ENCODE measurements at regions not wholly inside any gene's neighbourhood (a gene's known extent, or its start where the extent isn't known, plus 50 kb on each side); places are given as distances from the start of the nearest gene placed in this dataset.

GRCh38 chr12:89946518-89947135, 238.0 kb upstream of the ATP2B1 start:
- no peak for DNase-seq

- DNase-seq: no peak
Measured at GRCh38 chr12:89945123-89945522, 236.5 kb upstream of the ATP2B1 start.

GRCh38 chr12:89943463-89943862, 234.8 kb upstream of the ATP2B1 start:
- DNase-seq: no peak

DNA sequence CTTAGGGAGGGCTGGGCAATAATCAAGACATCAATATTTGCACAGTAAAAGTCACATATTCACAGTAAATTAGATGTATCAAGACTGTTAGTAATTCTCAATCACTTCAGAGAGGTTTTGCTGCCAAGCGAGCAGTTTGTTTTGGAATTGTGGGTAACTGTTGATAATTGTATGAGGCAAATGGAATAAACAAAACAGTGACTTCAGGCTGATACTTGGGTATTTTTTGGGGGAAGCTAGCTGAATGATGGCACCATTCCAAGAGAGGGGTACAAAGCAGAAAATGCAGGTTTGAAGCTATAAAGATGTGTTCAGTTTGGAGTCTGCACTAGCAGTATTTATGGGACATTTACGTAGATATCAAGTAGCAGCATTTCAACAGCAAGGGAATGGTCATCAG, 232.8 kb upstream of the ATP2B1 start:
- no peak for DNase-seq

GRCh38 chr12:89939522-89940215, 231.0 kb upstream of the ATP2B1 start:
- no peak for DNase-seq

GRCh38 chr12:89936631-89937030, 228.0 kb upstream of the ATP2B1 start:
- no peak for DNase-seq

- no peak for DNase-seq
Measured at GRCh38 chr12:89935850-89936249, 227.2 kb upstream of the ATP2B1 start.

DNA sequence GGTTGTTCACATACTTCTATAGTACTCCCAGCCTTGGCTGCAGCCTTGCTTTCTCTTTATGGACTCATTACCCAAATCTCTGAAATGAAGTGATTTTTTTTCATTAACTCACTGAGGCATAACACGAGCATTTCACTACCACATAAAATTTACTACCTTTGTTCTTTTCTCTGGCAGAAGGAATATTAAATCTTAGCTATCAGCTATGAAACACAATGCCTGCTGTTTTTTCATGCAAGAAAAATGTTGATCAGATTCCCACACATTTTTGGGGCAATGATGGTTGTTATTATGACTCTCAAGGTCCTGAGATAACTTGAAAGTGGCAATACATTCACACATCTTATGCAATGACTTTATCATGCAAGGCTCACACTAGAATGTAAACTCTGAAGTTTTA, 225.3 kb upstream of the ATP2B1 start:
- DNase-seq: no peak

DNA sequence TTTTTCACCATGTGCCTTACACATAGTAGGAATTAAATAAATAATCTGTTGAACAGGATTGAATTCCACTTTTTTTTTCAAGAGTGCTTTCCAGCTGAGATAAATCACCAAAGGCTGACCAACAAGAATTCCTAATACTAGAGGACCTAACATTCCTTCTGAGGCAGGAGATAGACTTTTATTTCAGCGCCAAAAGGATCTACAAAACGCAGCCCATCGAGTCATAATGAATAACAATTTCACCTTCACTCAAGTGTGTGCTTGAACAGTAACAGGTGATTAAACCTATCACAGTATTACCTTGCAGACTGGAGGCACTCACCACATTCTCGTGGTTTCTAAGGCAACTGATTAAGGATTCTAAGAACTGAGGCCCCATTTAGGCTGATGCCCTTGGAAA, 224.3 kb upstream of the ATP2B1 start:
- no peak for DNase-seq

DNA sequence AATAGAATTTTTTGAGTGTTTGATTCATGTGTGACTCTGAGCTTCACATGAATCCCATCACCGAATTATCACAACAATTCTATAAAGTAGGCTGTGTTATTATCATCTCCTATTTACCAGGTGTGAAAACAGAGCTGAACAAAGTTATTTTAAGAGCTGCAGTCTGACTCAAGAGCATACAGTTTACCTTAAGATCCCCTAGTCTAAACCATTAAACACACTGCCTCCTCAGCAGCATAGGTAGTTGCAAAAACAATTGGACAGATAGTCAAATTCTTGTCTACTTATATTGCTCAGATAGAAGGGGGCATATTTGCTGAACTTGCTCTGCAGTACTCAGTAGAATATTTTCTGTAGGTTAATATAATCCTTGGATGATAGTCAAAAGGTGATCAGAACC, 219.8 kb upstream of the ATP2B1 start:
- no peak for DNase-seq

DNA sequence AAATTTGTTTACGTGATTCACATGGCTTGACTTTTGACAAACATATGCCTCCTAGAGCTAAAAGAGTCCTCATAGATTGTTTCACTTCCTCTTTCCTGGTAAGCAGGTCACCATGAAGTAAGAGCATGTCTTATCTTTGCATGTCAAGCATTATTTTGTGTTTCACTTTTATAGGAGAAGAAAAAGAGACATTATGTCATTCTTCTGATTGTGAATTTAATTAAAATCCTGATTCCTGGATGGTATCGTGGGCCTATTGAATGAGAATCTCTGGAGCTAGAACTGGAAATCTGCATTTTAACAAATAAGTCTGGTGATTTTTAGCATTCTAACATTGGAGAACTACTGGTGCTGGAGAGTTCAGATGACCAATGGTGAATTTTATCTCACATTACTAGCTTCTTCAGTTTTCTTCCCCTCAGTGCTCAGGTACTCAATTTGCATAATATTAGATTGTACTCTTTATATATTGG, 218.6 kb upstream of the ATP2B1 start:
- DNase-seq: no peak

DNA sequence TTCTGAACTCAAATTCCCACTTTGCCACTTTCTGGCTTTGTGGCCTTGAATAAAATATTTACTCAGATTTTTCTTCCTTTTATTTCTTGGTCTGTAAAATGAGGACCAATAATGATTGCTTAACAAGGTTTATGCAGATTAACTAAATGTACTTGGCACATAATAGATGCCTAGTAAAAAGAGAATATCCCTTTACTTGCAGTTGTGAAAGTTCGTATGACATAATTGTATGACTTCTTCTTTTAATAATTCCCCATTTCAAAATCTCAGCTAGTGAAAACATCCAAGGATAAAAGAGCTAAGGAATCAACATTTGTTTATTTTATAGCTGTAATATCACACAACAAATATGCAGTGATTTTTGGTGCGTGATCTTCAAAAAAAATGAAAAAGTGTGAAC, 215.6 kb upstream of the ATP2B1 start:
- no peak for DNase-seq

DNA sequence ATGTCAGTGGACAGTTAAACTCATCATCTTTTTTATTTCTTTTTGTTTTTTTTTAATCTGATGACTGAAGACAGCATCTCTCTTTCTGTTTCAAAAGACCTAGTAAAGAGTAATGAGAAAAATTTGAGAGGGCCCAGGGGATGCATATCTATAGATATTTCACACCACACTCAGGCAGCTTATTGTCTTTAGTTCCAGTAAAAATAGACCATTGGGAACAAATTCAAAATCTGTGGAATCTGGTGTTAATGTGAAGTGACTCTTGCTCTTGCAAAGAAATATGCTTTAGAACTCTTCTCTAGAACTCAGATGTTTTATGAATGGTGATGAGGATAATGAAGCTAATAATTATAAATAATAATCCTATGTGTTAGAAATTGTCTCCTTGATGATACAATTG, 214.5 kb upstream of the ATP2B1 start:
- no peak for DNase-seq

GRCh38 chr12:89920866-89921265, 212.2 kb upstream of the ATP2B1 start:
- DNase-seq: no peak

DNA sequence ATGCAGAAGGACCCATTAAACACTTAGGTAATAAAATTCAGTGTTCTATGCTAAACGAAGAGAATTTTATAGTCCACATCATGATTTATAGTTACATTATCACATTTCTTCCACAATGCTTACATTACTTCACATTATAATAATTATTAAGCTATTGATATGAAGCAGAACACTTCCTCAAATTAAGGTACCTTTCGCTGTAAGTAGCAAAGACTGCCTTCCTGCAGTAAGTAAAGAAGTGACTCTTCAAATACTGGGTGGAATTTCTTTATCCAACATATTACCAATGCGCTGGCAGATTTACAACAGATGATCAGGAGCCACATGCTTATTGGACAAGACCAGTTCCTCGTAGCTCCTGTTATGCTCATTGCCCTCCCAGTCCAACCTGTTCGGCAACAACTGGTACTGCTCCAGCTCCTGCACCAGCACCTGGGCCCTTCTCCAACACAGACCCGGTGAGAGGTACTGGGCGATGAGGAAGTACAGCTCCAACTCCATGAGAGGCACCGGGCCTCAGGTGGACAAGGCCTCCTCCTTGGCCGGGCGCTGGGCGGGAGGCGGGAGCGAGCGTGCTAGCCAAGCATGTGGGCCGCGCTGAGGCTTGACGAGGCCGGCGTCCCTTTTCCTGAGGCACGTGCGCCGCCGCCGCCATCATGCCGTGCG, 210.7 kb upstream of the ATP2B1 start:
- no peak for DNase-seq

DNA sequence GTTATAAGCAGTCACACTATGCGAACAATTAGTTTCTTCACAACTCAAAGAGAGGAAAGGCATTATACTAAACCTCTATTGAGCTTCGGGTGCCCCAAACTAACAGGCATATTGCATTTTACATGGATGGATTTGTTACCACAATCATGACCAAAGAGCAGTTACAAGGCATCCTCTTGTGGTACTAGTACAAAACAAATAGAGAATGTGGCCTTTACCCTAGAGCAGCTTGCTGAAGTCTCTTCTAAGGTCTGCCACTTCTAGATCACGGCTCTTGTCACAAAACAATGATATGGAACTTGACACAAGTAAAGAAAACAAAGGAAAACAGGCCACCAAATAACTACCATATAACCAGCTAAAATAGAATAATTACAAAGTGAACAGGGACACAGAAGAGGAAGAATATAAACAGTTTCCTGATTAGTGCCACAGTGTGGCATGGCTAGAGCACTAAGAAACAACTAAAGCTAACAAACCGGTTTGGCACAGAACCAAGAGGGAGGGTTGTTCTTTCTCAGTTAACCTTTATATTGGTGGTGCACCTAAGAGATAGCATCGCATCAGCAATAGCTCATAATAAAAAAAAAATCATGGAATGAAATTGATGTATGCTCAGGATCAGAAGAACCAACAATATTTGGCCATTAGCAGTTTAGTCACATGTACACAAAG, 209.7 kb upstream of the ATP2B1 start:
- DNase-seq: no peak

DNA sequence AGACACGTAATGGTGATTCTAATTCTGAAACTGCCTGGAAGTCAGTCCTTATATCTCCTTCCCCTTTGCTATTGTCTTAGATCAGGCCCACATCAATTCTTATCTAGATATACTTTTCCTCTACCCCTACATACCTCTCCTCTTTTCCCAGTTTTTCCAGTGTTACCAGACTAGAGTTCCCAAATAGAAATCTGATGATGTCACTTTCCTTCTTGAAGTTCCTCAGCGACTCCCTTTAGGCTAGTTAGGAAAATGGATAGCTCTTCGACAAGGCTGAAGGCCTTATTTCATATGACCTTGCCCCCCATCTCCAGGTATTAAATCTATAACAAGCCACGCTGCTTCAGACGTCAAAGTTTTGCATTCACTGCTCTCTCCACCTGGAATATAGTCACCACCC, 201.1 kb upstream of the ATP2B1 start:
- no peak for DNase-seq

DNA sequence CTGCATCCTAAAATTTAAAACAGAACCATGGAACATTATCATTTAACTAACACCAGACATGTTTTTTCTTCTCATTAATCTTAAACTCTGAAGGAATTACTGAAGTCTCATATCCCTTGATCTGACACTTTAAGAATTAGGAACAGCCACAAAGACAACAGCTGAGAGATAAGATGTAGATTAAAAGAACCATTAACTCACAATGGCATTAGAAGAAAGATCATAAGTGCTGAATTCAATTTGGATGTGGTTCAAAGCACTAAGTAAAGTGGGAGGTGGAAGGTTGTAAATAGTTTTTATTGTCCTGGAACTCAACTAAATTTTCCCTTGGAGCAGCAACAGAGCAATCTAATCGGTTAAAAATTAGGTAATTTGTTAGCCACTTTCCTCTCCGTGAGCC, 199.0 kb upstream of the ATP2B1 start:
- no peak for DNase-seq

GRCh38 chr12:89906824-89907223, 198.2 kb upstream of the ATP2B1 start:
- no peak for DNase-seq

- no peak for DNase-seq
Measured at GRCh38 chr12:89906178-89906577, 197.5 kb upstream of the ATP2B1 start.

- DNase-seq: no peak
Measured at GRCh38 chr12:89901906-89902642, 193.4 kb upstream of the ATP2B1 start.

DNA sequence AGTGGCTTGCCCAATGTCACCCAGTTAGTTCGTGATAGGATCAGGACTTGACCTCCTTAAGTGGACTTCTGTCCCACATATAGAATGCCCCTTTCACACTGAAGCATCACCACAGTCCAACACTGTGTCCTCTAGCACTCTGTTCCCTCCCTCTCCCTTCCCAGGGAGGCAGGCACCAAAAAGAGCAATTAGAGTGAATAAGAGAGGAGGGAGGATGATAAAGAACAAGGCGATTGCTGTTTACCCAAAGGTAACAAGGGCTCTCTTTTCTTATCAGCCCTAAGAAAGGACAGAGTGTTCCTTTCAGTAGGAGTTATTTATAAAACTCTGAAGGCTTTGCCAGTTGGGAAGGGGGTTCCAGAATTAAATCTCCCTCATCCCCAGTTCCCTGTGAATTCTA, 192.7 kb upstream of the ATP2B1 start:
- DNase-seq: no peak

DNA sequence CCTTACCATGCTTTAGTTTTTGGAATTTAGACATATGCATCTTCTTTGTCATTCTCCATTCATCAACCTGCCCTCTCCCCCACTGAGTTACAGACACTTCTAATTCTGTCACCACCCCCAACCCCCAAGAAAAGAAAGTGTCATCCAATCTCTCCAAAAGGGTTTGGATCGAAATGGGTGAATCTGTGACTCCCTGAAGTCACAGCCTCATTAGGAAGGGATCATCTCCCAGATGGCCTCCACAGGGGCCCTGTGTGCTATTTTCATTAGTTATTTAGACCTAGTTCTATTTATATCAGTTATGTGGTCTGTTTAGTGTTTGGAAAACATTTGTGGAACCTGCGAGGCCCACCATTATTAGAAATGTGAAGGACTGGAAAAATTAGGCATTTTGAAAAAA, 191.0 kb upstream of the ATP2B1 start:
- no peak for DNase-seq
